WERI-Rb-1 (cell line): ENCODE measurements at regions not wholly inside any gene's neighbourhood (a gene's known extent, or its start where the extent isn't known, plus 50 kb on each side); places are given as distances from the start of the nearest gene placed in this dataset.

ENCODE experiments used
- DNase-seq: peaks from one replicate; pipeline ENCODE4 v3.0.0-alpha.2; 2020
- H3K27ac ChIP-seq: fragments of 250-450 bp; sonication (Bioruptor Pico); 2 replicates; pipeline ENCODE4 v1.5.1; 2020; ENCODE audit warnings: mild to moderate bottlenecking, moderate library complexity
- H3K27me3 ChIP-seq: fragments of 250-450 bp; sonication (Bioruptor Pico); 2 replicates; pipeline ENCODE4 v1.5.1; 2021; ENCODE audit warnings: mild to moderate bottlenecking, low read depth, moderate library complexity; ENCODE audit not compliant: insufficient read depth, severe bottlenecking
- H3K36me3 ChIP-seq: fragments of 250-450 bp; sonication (Bioruptor Pico); 2 replicates; pipeline ENCODE4 v1.5.1; 2020; ENCODE audit warnings: mild to moderate bottlenecking, moderate library complexity
- H3K4me3 ChIP-seq: 2 replicates; pipeline ENCODE4 v1.5.1; 2011; ENCODE audit warnings: low read depth, mild to moderate bottlenecking, control low read depth, low read length
- H3K9me3 ChIP-seq: fragments of 250-450 bp; sonication (Bioruptor Pico); 2 replicates; pipeline ENCODE4 v1.5.1; 2021; ENCODE audit warnings: mild to moderate bottlenecking, moderate library complexity; ENCODE audit not compliant: severe bottlenecking
- TF ChIP-seq, protein P1 (sequence below): IDR thresholded peaks from 2 replicates; pipeline ENCODE4 v1.5.1; 2011; ENCODE audit warnings: low read depth, mild to moderate bottlenecking, control low read depth, inconsistent platforms, low read length

DNA sequence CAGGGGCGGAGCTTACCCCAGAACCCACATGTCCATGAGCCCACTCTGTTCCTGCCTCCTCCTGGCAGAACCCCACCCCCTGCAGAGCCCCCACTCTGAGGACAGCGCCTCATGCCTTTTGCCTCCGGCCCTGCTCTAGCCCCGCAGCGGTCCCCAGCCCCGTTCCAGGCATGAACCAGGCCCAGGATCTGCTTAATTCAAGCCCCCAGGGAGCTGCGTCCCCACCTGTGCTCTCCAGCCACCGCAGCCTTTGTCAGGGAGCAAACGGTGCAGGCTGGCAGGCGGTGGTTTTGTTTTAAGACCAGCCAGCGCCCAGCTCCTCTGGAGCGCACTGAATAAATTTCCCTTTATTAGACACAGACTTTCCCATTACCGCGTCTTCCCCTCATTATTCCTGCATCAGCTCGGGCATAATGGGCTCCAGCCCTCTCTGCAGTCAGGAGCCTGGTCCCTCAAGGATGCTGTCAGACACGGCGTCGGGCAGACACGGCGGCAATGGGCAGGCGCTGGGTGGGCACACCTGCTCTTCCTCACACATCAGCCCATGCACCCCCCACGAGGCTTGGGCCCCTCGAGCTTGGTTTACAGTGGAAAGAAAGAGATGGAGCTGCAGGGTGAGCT lies 137.6 kb downstream of the OLFM1 start:
- no peak for DNase-seq
- H3K36me3 ChIP-seq, result no peaks in the 10 kb centered on the region
- H3K27me3 ChIP-seq, result no peaks in the 10 kb centered on the region
- TF ChIP-seq, protein P1, sequence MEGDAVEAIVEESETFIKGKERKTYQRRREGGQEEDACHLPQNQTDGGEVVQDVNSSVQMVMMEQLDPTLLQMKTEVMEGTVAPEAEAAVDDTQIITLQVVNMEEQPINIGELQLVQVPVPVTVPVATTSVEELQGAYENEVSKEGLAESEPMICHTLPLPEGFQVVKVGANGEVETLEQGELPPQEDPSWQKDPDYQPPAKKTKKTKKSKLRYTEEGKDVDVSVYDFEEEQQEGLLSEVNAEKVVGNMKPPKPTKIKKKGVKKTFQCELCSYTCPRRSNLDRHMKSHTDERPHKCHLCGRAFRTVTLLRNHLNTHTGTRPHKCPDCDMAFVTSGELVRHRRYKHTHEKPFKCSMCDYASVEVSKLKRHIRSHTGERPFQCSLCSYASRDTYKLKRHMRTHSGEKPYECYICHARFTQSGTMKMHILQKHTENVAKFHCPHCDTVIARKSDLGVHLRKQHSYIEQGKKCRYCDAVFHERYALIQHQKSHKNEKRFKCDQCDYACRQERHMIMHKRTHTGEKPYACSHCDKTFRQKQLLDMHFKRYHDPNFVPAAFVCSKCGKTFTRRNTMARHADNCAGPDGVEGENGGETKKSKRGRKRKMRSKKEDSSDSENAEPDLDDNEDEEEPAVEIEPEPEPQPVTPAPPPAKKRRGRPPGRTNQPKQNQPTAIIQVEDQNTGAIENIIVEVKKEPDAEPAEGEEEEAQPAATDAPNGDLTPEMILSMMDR, result no peak
- no peak overlapping the region for H3K27ac ChIP-seq
- H3K9me3 ChIP-seq, result peaks cover 5% of the 10 kb centered on the region
- no peak overlapping the region for H3K4me3 ChIP-seq

GRCh38 chr9:135225619-135226228 lies 138.3 kb downstream of the OLFM1 start:
- Histone ChIP-seq H3K36me3 (no peaks in the 10 kb centered on the region), H3K4me3 (no peak overlapping the region), H3K27me3 (no peaks in the 10 kb centered on the region), H3K9me3 (peaks cover 5% of the 10 kb centered on the region), H3K27ac (no peak overlapping the region)
- TF ChIP-seq, protein P1, result no peak
- no peak for DNase-seq

DNA sequence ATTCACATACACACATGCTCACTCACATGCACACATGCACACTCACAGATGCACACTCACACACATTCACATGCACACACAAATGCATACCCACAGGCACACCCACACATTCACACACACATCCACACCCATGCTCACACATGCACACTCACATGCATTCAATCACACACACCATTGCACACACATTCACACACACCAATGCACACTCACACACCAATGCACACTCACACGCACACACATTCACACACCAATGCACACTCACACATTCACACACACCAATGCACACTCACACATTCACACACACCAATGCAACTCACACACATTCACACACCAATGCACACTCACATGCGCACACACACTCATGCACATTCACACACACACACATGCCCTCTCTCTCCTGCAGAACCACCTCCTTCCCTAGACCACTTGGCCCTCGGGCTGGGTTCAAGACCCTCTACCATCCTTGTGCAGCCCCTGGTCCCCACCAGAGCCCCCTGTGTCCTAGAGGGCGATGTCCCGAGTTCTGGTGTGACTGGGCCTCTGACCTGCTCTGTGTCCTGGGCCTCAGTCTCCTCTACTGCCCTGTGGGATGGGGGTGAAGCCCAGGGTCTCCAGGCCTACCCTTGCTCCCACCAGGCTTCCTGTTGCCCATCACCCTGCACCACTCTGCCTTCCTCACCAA lies 139.0 kb downstream of the OLFM1 start:
- H3K4me3 ChIP-seq, result no peak overlapping the region
- TF ChIP-seq, protein P1, result no peak
- peaks cover 5% of the 10 kb centered on the region for H3K9me3 ChIP-seq
- DNase-seq, result no peak
- H3K36me3 ChIP-seq, result no peaks in the 10 kb centered on the region
- H3K27ac ChIP-seq, result no peak overlapping the region
- no peaks in the 10 kb centered on the region for H3K27me3 ChIP-seq

- no peak for DNase-seq
- H3K36me3 ChIP-seq, result no peaks in the 10 kb centered on the region
- TF ChIP-seq, protein P1, result no peak
- H3K27ac ChIP-seq, result no peak overlapping the region
- no peak overlapping the region for H3K4me3 ChIP-seq
- peaks cover 5% of the 10 kb centered on the region for H3K9me3 ChIP-seq
- no peaks in the 10 kb centered on the region for H3K27me3 ChIP-seq
These were observed 140.3 kb downstream of the OLFM1 start for GRCh38 chr9:135227641-135228251.

DNA sequence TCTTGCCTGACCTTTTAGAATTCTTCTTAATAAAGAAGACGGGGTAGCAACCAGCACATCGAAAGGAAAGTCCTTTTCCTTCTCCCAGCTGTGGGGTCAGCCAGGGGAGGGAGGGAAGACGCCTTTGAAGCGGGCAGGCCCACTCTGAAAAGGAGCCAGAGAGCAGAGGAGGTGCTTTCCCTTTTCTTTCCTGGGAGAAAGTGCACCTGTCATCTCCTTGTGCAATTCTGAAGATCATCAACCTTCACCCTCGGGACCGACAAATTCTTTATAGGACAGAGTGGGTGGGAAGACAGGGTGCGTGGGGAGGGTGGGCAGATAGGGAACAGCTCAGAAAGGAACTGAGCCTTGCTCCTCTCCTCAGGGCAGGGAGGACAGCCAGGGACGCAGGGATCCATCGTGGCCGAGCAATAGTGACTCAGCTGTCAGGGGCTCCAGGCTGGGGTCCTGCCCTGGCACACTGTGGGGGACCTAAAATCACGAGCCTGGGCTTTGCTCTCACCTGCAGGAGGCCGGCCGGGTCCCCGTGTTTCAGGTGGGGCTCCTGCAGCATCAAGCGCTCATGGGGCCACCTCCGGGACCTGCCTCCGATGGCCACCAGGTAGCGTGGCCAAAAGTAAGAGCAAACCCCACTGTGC lies 141.0 kb downstream of the OLFM1 start:
- H3K9me3 ChIP-seq, result peaks cover 5% of the 10 kb centered on the region
- TF ChIP-seq, protein P1, result no peak

More for the DNA sequence above, 141.0 kb downstream of the OLFM1 start:
- no peak for DNase-seq
- no peak overlapping the region for H3K27ac ChIP-seq
- H3K4me3 ChIP-seq, result no peak overlapping the region
- H3K27me3 ChIP-seq, result no peaks in the 10 kb centered on the region
- no peaks in the 10 kb centered on the region for H3K36me3 ChIP-seq
